BLaER1 (cell line): ENCODE measurements at regions not wholly inside any gene's neighbourhood (a gene's known extent, or its start where the extent isn't known, plus 50 kb on each side); places are given as distances from the start of the nearest gene placed in this dataset.

Experiments
- H3K27ac ChIP-seq: shearing (Covaris generic); formaldehyde crosslinking; 2 replicates; pipeline ENCODE4 v1.8.1; 2022
- H3K27me3 ChIP-seq: shearing (Covaris generic); formaldehyde crosslinking; 2 replicates; pipeline ENCODE4 v1.8.1; 2022
- H3K36me3 ChIP-seq: shearing (Covaris generic); formaldehyde crosslinking; 2 replicates; pipeline ENCODE4 v1.8.1; 2022
- H3K4me1 ChIP-seq: shearing (Covaris generic); formaldehyde crosslinking; 2 replicates; pipeline ENCODE4 v1.8.1; 2022
- H3K4me2 ChIP-seq: shearing (Covaris generic); formaldehyde crosslinking; 2 replicates; pipeline ENCODE4 v1.8.1; 2022
- H3K4me3 ChIP-seq: shearing (Covaris generic); formaldehyde crosslinking; 2 replicates; pipeline ENCODE4 v1.8.1; 2022
- H3K9ac ChIP-seq: shearing (Covaris generic); formaldehyde crosslinking; 2 replicates; pipeline ENCODE4 v1.8.1; 2022
- H3K9me3 ChIP-seq: shearing (Covaris generic); formaldehyde crosslinking; 2 replicates; pipeline ENCODE4 v1.8.1; 2022
- H4K20me1 ChIP-seq: shearing (Covaris generic); formaldehyde crosslinking; 2 replicates; pipeline ENCODE4 v1.8.1; 2022
- Cebpa-rat ChIP-seq: shearing (Covaris generic); IDR thresholded peaks from 2 replicates; pipeline ENCODE4 v1.8.1; 2022

- H4K20me1 ChIP-seq = no peaks in the 10 kb centered on the region
- H3K9me3 ChIP-seq = no peaks in the 10 kb centered on the region
- H3K36me3 ChIP-seq = no peaks in the 10 kb centered on the region
- no peak overlapping the region for H3K9ac ChIP-seq
- no peaks in the 10 kb centered on the region for H3K4me1 ChIP-seq
- H3K4me3 ChIP-seq = no peak overlapping the region
- H3K27me3 ChIP-seq = no peaks in the 10 kb centered on the region
- no peak overlapping the region for H3K4me2 ChIP-seq
- no peak for TF ChIP-seq Cebpa-rat
- H3K27ac ChIP-seq = no peak overlapping the region
These were observed 145.5 kb upstream of the ASIC2 start for GRCh38 chr17:33438578-33438977.

- no peaks in the 10 kb centered on the region for H3K9me3 ChIP-seq
- H3K27ac ChIP-seq = no peak overlapping the region
- no peak overlapping the region for H3K4me3 ChIP-seq
- TF ChIP-seq Cebpa-rat = no peak
- no peak overlapping the region for H3K9ac ChIP-seq
- H3K27me3 ChIP-seq = no peaks in the 10 kb centered on the region
- H3K4me1 ChIP-seq = no peaks in the 10 kb centered on the region
- H3K36me3 ChIP-seq = no peaks in the 10 kb centered on the region
- H4K20me1 ChIP-seq = no peaks in the 10 kb centered on the region
- H3K4me2 ChIP-seq = no peak overlapping the region
These were observed 149.2 kb upstream of the ASIC2 start for GRCh38 chr17:33442320-33442719.

DNA sequence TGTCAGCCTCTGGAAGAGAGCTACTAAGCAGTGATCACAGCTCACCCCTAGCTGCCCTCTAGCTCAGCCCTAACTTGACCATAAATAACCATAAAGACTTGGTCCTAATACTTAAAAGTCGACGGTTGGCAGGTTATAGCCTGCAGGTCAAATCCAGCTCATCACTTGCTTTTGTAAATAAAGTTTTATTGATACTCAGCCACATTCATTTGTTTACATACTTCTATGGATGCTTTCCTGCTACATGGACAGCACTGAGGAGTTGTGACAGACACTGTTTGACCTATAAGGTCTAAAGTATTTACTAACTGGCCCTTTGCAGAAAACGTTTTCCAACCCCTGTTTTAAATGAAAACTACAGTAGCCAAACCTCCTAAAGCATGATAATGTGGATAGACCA is 151.6 kb upstream of the ASIC2 start:
- Histone ChIP-seq H3K27ac (no peak overlapping the region), H3K36me3 (no peaks in the 10 kb centered on the region), H3K4me3 (no peak overlapping the region), H3K9ac (no peak overlapping the region), H3K9me3 (no peaks in the 10 kb centered on the region), H3K4me2 (no peak overlapping the region), H4K20me1 (no peaks in the 10 kb centered on the region), H3K4me1 (peaks cover 8% of the 10 kb centered on the region), H3K27me3 (no peaks in the 10 kb centered on the region)
- TF ChIP-seq Cebpa-rat = no peak

DNA sequence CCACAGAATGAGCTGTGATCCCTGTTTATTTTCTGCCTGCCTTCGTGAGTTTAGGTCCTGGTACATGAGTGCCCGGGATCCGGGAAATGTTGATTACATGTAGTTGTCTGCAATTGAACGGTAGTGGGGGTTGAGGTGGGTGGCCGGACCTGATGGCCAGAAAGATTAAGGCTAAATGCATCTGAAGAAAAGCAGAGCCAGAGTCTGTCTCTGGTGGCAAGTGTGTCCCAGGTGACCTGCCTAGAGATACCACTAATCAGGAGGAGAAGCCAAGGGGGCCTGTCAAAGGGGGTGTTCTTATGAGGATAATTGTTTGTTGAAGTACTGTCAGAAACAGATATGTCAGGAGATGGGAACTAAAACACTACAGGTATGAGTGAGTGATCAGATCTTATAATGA is 154.0 kb upstream of the ASIC2 start:
- Histone ChIP-seq H3K27me3 (no peaks in the 10 kb centered on the region), H3K4me3 (no peak overlapping the region), H3K4me1 (peaks cover 8% of the 10 kb centered on the region), H4K20me1 (no peaks in the 10 kb centered on the region), H3K4me2 (no peak overlapping the region), H3K9me3 (no peaks in the 10 kb centered on the region), H3K9ac (no peak overlapping the region), H3K36me3 (no peaks in the 10 kb centered on the region), H3K27ac (no peak overlapping the region)
- no peak for TF ChIP-seq Cebpa-rat

DNA sequence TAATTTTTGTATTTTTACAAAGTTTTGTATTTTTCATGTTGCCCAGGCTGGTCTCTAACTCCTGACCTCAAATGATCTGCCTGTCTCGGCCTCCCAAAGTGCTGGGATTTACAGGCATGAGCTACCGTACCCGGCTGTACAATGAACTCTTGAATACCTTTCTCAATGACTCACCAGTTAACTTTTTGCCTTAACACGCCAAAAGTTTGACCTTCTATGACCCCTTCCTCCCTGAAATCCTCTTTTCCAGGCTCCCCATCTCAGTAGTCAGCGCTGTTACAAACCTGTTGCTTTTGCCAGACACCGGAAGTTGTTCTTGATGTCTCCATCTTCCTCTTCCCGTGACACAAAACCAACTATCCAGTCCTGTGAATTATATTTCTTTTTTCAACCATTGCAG is 158.1 kb upstream of the ASIC2 start:
- Histone ChIP-seq H3K36me3 (no peaks in the 10 kb centered on the region), H3K27me3 (no peaks in the 10 kb centered on the region), H4K20me1 (no peaks in the 10 kb centered on the region), H3K4me1 (peaks cover 8% of the 10 kb centered on the region), H3K9me3 (no peaks in the 10 kb centered on the region), H3K4me2 (no peak overlapping the region), H3K4me3 (no peak overlapping the region), H3K27ac (no peak overlapping the region), H3K9ac (no peak overlapping the region)
- no peak for TF ChIP-seq Cebpa-rat

DNA sequence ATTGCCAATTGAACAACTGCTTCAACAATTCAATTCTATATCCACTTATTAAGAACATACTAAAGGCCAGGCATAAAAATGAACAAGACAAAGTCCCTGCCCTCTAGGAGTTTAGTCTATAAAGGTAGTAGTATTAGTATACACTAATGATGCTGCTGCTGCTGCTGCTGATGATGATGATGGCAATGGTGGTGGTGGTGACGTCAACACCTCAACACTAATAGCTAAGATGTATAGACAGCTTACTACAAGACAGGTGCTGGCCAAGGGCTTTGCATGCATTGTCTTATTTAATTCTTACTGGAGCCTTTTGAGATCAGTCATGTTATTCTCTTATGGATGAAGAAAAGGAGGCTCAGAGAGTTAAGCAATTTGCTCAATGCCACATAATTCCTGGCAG is 164.4 kb upstream of the ASIC2 start:
- no peak overlapping the region for H3K27ac ChIP-seq
- no peaks in the 10 kb centered on the region for H3K9me3 ChIP-seq
- peaks cover 4% of the 10 kb centered on the region; the same call in 1 of the 2 replicates for H3K4me1 ChIP-seq
- no peaks in the 10 kb centered on the region for H4K20me1 ChIP-seq
- no peaks in the 10 kb centered on the region for H3K36me3 ChIP-seq
- no peak overlapping the region for H3K4me3 ChIP-seq
- no peak overlapping the region for H3K4me2 ChIP-seq
- TF ChIP-seq Cebpa-rat = no peak
- no peaks in the 10 kb centered on the region for H3K27me3 ChIP-seq
- H3K9ac ChIP-seq = no peak overlapping the region

- Histone ChIP-seq H3K9me3 (no peaks in the 10 kb centered on the region), H3K27ac (no peak overlapping the region), H3K4me3 (no peak overlapping the region)
These were observed 166.2 kb upstream of the ASIC2 start for GRCh38 chr17:33459078-33459940.

DNA sequence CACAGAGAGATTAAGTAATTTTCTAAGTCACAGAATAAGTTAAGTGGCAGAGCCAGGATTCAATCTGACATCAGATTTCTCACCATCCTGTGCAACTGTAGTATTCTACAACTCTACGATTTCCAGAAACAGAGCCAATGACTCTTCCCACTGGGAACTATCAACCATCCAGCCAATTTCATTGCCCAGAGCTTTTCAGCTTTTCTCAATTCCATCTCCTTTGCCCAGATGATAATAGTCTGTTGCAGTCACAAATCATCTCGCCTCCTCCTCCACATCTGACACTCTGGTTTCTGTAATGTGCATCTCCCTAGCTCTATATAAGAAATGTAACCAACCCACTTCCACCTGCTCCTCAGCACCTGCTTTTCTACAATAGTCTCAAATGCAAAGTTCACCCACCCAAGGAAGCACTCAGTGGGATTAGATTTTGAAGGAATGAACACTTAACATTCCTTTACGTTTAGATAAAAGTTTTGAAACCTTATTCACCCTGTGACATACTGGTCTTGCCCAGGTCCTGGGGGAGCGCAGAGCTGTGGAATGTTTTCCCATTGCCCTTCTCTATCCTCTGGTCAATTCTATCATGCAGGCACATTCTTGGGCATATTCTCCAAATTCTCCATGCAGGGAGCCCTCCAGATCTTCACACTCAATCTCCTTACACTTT is 167.8 kb upstream of the ASIC2 start:
- peaks cover 4% of the 10 kb centered on the region; the same call in 1 of the 2 replicates for H3K4me1 ChIP-seq
- H3K4me3 ChIP-seq = no peak overlapping the region
- H3K9me3 ChIP-seq = no peaks in the 10 kb centered on the region
- no peaks in the 10 kb centered on the region for H3K36me3 ChIP-seq
- no peak overlapping the region for H3K4me2 ChIP-seq
- H4K20me1 ChIP-seq = no peaks in the 10 kb centered on the region
- H3K27me3 ChIP-seq = no peaks in the 10 kb centered on the region
- no peak overlapping the region for H3K27ac ChIP-seq
- no peak overlapping the region for H3K9ac ChIP-seq
- TF ChIP-seq Cebpa-rat = no peak

More at GRCh38 chr17:33459078-33459940, 166.2 kb upstream of the ASIC2 start:
- H3K9ac ChIP-seq = no peak overlapping the region
- H3K4me1 ChIP-seq = peaks cover 4% of the 10 kb centered on the region; the same call in 1 of the 2 replicates
- H3K4me2 ChIP-seq = no peak overlapping the region
- no peak for TF ChIP-seq Cebpa-rat
- H3K27me3 ChIP-seq = no peaks in the 10 kb centered on the region
- no peaks in the 10 kb centered on the region for H3K36me3 ChIP-seq
- no peaks in the 10 kb centered on the region for H4K20me1 ChIP-seq

- Histone ChIP-seq H3K36me3 (no peaks in the 10 kb centered on the region), H3K9me3 (no peaks in the 10 kb centered on the region), H3K27me3 (no peaks in the 10 kb centered on the region), H3K4me2 (no peak overlapping the region), H4K20me1 (no peaks in the 10 kb centered on the region), H3K4me3 (no peak overlapping the region), H3K9ac (no peak overlapping the region), H3K27ac (no peak overlapping the region), H3K4me1 (peaks cover 4% of the 10 kb centered on the region; the same call in 1 of the 2 replicates)
- no peak for TF ChIP-seq Cebpa-rat
These were observed 170.8 kb upstream of the ASIC2 start for GRCh38 chr17:33463887-33464286.

DNA sequence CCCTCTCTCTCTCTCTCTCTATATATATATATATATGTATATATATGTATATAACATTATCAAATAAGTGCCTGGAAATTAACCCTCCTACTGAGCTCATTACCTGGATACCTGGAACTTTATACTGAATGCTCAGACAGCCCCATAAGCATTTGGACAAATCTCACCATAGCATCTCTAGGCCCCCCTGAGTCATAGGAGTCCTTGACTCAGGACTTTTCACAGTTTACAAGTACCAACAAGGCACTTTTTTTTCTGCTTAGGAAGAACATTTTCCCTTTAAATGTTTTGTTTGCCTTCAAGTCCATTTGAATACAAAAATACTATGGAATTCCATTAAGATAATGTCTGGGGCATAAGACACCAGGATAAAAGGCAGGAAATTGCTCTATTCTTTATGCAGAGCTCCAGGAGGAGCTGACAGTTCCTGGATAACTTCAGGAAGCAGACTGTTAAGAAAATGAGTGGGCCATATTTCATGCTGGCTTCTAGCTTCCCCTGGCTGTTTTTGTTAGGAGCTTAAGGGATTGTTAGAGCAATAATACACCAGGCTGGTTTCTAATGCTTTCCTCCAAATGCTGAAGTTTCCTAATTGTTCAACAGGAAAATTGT is 171.7 kb upstream of the ASIC2 start:
- no peak for TF ChIP-seq Cebpa-rat
- Histone ChIP-seq H4K20me1 (no peaks in the 10 kb centered on the region), H3K4me2 (no peak overlapping the region), H3K27me3 (no peaks in the 10 kb centered on the region), H3K9me3 (no peaks in the 10 kb centered on the region), H3K4me1 (no peaks in the 10 kb centered on the region), H3K27ac (no peak overlapping the region), H3K36me3 (no peaks in the 10 kb centered on the region), H3K9ac (no peak overlapping the region), H3K4me3 (no peak overlapping the region)
